ENCODE measurements at regions not wholly inside any gene's neighbourhood (a gene's known extent, or its start where the extent isn't known, plus 50 kb on each side); places are given as distances from the start of the nearest gene placed in this dataset.

- Histone ChIP-seq H3K9ac (ENCODE audit: low read depth, low read length) (no peak overlapping the region), H3K27ac (ENCODE audit: low read depth, low read length) (no peak overlapping the region), H3K36me3 (ENCODE audit: control insufficient read depth, insufficient read depth, low read length) (no peaks in the 10 kb centered on the region), H3K4me1 (ENCODE audit: control insufficient read depth, insufficient read depth, low read length) (no peaks in the 10 kb centered on the region), H3K27me3 (ENCODE audit: control insufficient read depth, insufficient read depth, low read length) (no peaks in the 10 kb centered on the region), H3K4me3 (ENCODE audit: low read depth, low read length) (no peak overlapping the region), H3K9me3 (ENCODE audit: control insufficient read depth, insufficient read depth, low read length) (no peaks in the 10 kb centered on the region)
Observed at GRCh38 chr2:155178921-155179320, 480.4 kb downstream of the KCNJ3 start.

DNA sequence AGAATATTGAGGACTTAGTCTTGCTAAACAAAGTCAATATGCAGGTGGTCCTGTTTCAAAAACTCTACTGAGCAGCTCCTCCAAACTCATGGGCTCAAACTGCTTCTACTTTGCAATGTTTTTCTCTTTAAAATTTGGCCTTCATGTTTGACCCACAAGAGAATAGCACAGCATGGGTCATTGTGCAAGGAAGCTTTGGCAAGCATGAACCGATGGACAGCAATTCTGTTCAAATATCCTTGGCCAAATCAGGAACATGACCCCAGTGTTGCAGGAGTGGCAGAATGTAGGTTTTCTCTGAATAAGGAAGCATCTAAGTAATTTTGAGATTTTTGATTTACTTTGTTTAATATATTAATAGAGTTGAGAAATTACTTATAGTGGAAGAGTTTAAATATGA, 477.9 kb downstream of the KCNJ3 start:
- Histone ChIP-seq H3K9me3 (ENCODE audit: control insufficient read depth, insufficient read depth, low read length) (no peaks in the 10 kb centered on the region), H3K4me3 (ENCODE audit: low read depth, low read length) (no peak overlapping the region), H3K4me1 (ENCODE audit: control insufficient read depth, insufficient read depth, low read length) (no peaks in the 10 kb centered on the region), H3K27ac (ENCODE audit: low read depth, low read length) (no peak overlapping the region), H3K36me3 (ENCODE audit: control insufficient read depth, insufficient read depth, low read length) (no peaks in the 10 kb centered on the region), H3K9ac (ENCODE audit: low read depth, low read length) (no peak overlapping the region), H3K27me3 (ENCODE audit: control insufficient read depth, insufficient read depth, low read length) (no peaks in the 10 kb centered on the region)

- no peak overlapping the region for H3K27ac ChIP-seq (ENCODE audit: low read depth, low read length)
Observed at GRCh38 chr2:155169317-155169716, 470.8 kb downstream of the KCNJ3 start.

GRCh38 chr2:155162494-155162893, 464.0 kb downstream of the KCNJ3 start:
- Histone ChIP-seq H3K9ac (ENCODE audit: low read depth, low read length) (no peak overlapping the region), H3K27ac (ENCODE audit: low read depth, low read length) (no peak overlapping the region), H3K27me3 (ENCODE audit: control insufficient read depth, insufficient read depth, low read length) (no peaks in the 10 kb centered on the region), H3K36me3 (ENCODE audit: control insufficient read depth, insufficient read depth, low read length) (no peaks in the 10 kb centered on the region), H3K9me3 (ENCODE audit: control insufficient read depth, insufficient read depth, low read length) (no peaks in the 10 kb centered on the region), H3K4me3 (ENCODE audit: low read depth, low read length) (no peak overlapping the region), H3K4me1 (ENCODE audit: control insufficient read depth, insufficient read depth, low read length) (no peaks in the 10 kb centered on the region)

More at GRCh38 chr2:155169317-155169716, 470.8 kb downstream of the KCNJ3 start:
- Histone ChIP-seq H3K27me3 (ENCODE audit: control insufficient read depth, insufficient read depth, low read length) (no peaks in the 10 kb centered on the region), H3K4me3 (ENCODE audit: low read depth, low read length) (no peak overlapping the region), H3K9me3 (ENCODE audit: control insufficient read depth, insufficient read depth, low read length) (no peaks in the 10 kb centered on the region), H3K4me1 (ENCODE audit: control insufficient read depth, insufficient read depth, low read length) (no peaks in the 10 kb centered on the region), H3K9ac (ENCODE audit: low read depth, low read length) (no peak overlapping the region), H3K36me3 (ENCODE audit: control insufficient read depth, insufficient read depth, low read length) (no peaks in the 10 kb centered on the region)

DNA sequence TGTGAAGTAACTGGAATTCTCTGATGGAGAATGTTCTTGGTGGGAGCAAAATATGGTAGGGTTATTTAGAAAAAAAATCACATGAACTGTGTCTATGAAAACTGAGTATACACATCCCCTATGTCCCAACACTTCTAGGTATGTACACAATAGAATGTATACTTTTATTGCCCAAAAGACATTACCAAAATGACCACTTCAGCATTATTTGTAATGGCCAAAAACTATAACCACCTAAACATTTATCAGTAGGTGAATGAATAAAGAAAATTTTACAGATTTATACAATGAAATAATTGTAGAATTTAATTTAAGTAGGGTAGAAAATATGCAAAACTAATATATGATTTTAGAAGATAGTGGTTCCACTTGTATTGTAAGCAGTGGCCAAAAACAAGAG, 462.8 kb downstream of the KCNJ3 start:
- Histone ChIP-seq H3K9ac (ENCODE audit: low read depth, low read length) (no peak overlapping the region), H3K27me3 (ENCODE audit: control insufficient read depth, insufficient read depth, low read length) (no peaks in the 10 kb centered on the region), H3K4me1 (ENCODE audit: control insufficient read depth, insufficient read depth, low read length) (no peaks in the 10 kb centered on the region), H3K27ac (ENCODE audit: low read depth, low read length) (no peak overlapping the region), H3K4me3 (ENCODE audit: low read depth, low read length) (no peak overlapping the region), H3K36me3 (ENCODE audit: control insufficient read depth, insufficient read depth, low read length) (no peaks in the 10 kb centered on the region), H3K9me3 (ENCODE audit: control insufficient read depth, insufficient read depth, low read length) (no peaks in the 10 kb centered on the region)

DNA sequence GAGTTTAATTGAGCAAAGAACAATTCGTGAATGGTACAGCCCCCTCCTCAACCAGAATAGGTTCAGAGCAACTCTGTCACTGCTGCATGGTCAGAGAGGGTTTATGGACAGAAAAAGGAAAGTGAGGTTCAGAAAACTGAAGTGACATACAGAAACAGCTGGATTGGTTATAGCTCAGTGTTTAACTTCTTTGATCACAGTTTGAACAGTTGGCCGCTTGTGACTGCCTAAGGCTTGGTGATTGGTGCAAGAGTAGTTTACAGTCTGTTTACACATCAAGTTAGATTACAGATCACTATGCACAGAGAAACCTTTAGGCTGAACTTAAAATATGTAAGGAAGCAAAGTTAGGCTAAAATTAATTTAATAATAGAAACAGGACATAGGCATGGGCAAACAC, 459.2 kb downstream of the KCNJ3 start:
- H3K9ac ChIP-seq (ENCODE audit: low read depth, low read length) = no peak overlapping the region
- no peaks in the 10 kb centered on the region for H3K9me3 ChIP-seq (ENCODE audit: control insufficient read depth, insufficient read depth, low read length)
- peaks cover 6% of the 10 kb centered on the region; the same call in 1 of the 2 replicates for H3K4me1 ChIP-seq (ENCODE audit: control insufficient read depth, insufficient read depth, low read length)
- no peak overlapping the region for H3K4me3 ChIP-seq (ENCODE audit: low read depth, low read length)
- no peaks in the 10 kb centered on the region for H3K27me3 ChIP-seq (ENCODE audit: control insufficient read depth, insufficient read depth, low read length)
- H3K27ac ChIP-seq (ENCODE audit: low read depth, low read length) = no peak overlapping the region
- H3K36me3 ChIP-seq (ENCODE audit: control insufficient read depth, insufficient read depth, low read length) = no peaks in the 10 kb centered on the region

- no peak overlapping the region for H3K4me3 ChIP-seq (ENCODE audit: low read depth, low read length)
- H3K27me3 ChIP-seq (ENCODE audit: control insufficient read depth, insufficient read depth, low read length) = no peaks in the 10 kb centered on the region
- H3K27ac ChIP-seq (ENCODE audit: low read depth, low read length) = no peak overlapping the region
- no peaks in the 10 kb centered on the region for H3K36me3 ChIP-seq (ENCODE audit: control insufficient read depth, insufficient read depth, low read length)
- peaks cover 6% of the 10 kb centered on the region; the same call in 1 of the 2 replicates for H3K4me1 ChIP-seq (ENCODE audit: control insufficient read depth, insufficient read depth, low read length)
- H3K9me3 ChIP-seq (ENCODE audit: control insufficient read depth, insufficient read depth, low read length) = no peaks in the 10 kb centered on the region
- H3K9ac ChIP-seq (ENCODE audit: low read depth, low read length) = no peak overlapping the region
Observed at GRCh38 chr2:155157065-155157464, 458.6 kb downstream of the KCNJ3 start.

GRCh38 chr2:155151945-155152344, 453.4 kb downstream of the KCNJ3 start:
- Histone ChIP-seq H3K4me1 (ENCODE audit: control insufficient read depth, insufficient read depth, low read length) (peaks cover 6% of the 10 kb centered on the region; the same call in 1 of the 2 replicates), H3K9me3 (ENCODE audit: control insufficient read depth, insufficient read depth, low read length) (no peaks in the 10 kb centered on the region), H3K27ac (ENCODE audit: low read depth, low read length) (no peak overlapping the region), H3K27me3 (ENCODE audit: control insufficient read depth, insufficient read depth, low read length) (no peaks in the 10 kb centered on the region), H3K4me3 (ENCODE audit: low read depth, low read length) (no peak overlapping the region), H3K36me3 (ENCODE audit: control insufficient read depth, insufficient read depth, low read length) (no peaks in the 10 kb centered on the region), H3K9ac (ENCODE audit: low read depth, low read length) (no peak overlapping the region)

- Histone ChIP-seq H3K4me1 (ENCODE audit: control insufficient read depth, insufficient read depth, low read length) (peaks cover 6% of the 10 kb centered on the region; the same call in 1 of the 2 replicates), H3K36me3 (ENCODE audit: control insufficient read depth, insufficient read depth, low read length) (no peaks in the 10 kb centered on the region), H3K4me3 (ENCODE audit: low read depth, low read length) (no peak overlapping the region), H3K9me3 (ENCODE audit: control insufficient read depth, insufficient read depth, low read length) (no peaks in the 10 kb centered on the region), H3K9ac (ENCODE audit: low read depth, low read length) (no peak overlapping the region), H3K27me3 (ENCODE audit: control insufficient read depth, insufficient read depth, low read length) (no peaks in the 10 kb centered on the region), H3K27ac (ENCODE audit: low read depth, low read length) (no peak overlapping the region)
Observed at GRCh38 chr2:155151472-155151871, 453.0 kb downstream of the KCNJ3 start.

GRCh38 chr2:155145758-155146229, 447.3 kb downstream of the KCNJ3 start:
- Histone ChIP-seq H3K27me3 (ENCODE audit: control insufficient read depth, insufficient read depth, low read length) (no peaks in the 10 kb centered on the region), H3K27ac (ENCODE audit: low read depth, low read length) (no peak overlapping the region), H3K9me3 (ENCODE audit: control insufficient read depth, insufficient read depth, low read length) (no peaks in the 10 kb centered on the region), H3K4me1 (ENCODE audit: control insufficient read depth, insufficient read depth, low read length) (no peaks in the 10 kb centered on the region), H3K9ac (ENCODE audit: low read depth, low read length) (no peak overlapping the region), H3K36me3 (ENCODE audit: control insufficient read depth, insufficient read depth, low read length) (no peaks in the 10 kb centered on the region), H3K4me3 (ENCODE audit: low read depth, low read length) (no peak overlapping the region)

DNA sequence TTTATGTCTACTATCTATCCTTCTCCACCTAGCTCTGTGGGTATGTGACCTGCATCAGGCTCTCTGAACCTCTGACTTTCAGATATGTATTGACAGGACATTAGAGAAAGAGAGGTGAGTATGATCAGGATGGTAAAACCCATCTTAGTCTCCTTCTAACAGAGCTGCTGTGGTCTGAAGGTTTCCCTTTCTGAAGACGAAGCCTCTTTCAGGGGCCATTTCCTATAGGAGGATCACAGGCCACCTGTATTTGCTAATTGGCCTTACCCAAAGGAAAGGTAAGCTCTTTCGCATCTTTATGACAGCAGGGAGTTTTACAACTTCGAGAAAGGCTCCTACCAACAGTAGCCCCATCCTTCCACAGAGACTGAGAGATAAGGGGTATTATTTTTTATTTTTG, 442.9 kb downstream of the KCNJ3 start:
- Histone ChIP-seq H3K4me1 (ENCODE audit: control insufficient read depth, insufficient read depth, low read length) (peaks cover 9% of the 10 kb centered on the region), H3K27me3 (ENCODE audit: control insufficient read depth, insufficient read depth, low read length) (no peaks in the 10 kb centered on the region), H3K9me3 (ENCODE audit: control insufficient read depth, insufficient read depth, low read length) (no peaks in the 10 kb centered on the region), H3K27ac (ENCODE audit: low read depth, low read length) (no peak overlapping the region), H3K4me3 (ENCODE audit: low read depth, low read length) (no peak overlapping the region), H3K9ac (ENCODE audit: low read depth, low read length) (no peak overlapping the region), H3K36me3 (ENCODE audit: control insufficient read depth, insufficient read depth, low read length) (no peaks in the 10 kb centered on the region)
